ENCODE measurements at regions not wholly inside any gene's neighbourhood (a gene's known extent, or its start where the extent isn't known, plus 50 kb on each side); places are given as distances from the start of the nearest gene placed in this dataset.

GRCh38 chr7:81641873-81642272 is 128.0 kb downstream of the HGF start:
- H3K9ac ChIP-seq (replicated peaks in 1 of 4; ENCODE audit: extremely low read depth in 1 of 4, low read depth in 3 of 4, low read length in 3 of 4), result no peak overlapping the region
- no peaks in the 10 kb centered on the region for H3K79me2 ChIP-seq (ENCODE audit: control insufficient read depth in 1 of 2, insufficient read depth in 2 of 2, low read length in 2 of 2)
- no peak overlapping the region for H4K5ac ChIP-seq (ENCODE audit: insufficient read length, low read depth, low read length)
- H3K14ac ChIP-seq (ENCODE audit: insufficient read length), result no peak overlapping the region
- no peak for TF ChIP-seq BRCA1 (IDR thresholded peaks at IDR 0.05; ENCODE audit: low read depth, low read length)
- TF ChIP-seq SIRT6 (IDR thresholded peaks at IDR 0.05; ENCODE audit: low read length), result no peak
- TF ChIP-seq SUZ12 (IDR thresholded peaks at IDR 0.05; ENCODE audit: low read length), result no peak
- TF ChIP-seq RNF2 (IDR thresholded peaks at IDR 0.05; ENCODE audit: borderline replicate concordance, low read depth, low read length, missing control alignments, poor library complexity, severe bottlenecking), result no peak
- TF ChIP-seq FOSL1 (IDR thresholded peaks at IDR 0.05; ENCODE audit: insufficient read depth, low read depth, low read length), result no peak
- DNase-seq (ENCODE audit: low read depth in 1 of 2, low spot score in 2 of 2) (no peak), FAIRE-seq (no peak)
- no peak overlapping the region for H3K4me2 ChIP-seq (ENCODE audit: insufficient read depth in 1 of 2, low read depth in 2 of 2, low read length in 2 of 2)
- no peak overlapping the region for H2BK5ac ChIP-seq (ENCODE audit: low read depth, low read length)
- WGBS, 2 experiments (ENCODE audit: extremely low coverage in 1 of 2, insufficient coverage in 1 of 2, insufficient read length in 1 of 2, insufficient replicate concordance in 2 of 2, low coverage in 1 of 2, low lambda C conversion rate in 2 of 2, missing lambda C conversion rate in 1 of 2), result 91% methylated on average over 2 of the region's 2 CpGs; no CpG with 5 or more reads in 1 of the 2 experiments
- ChIA-PET POLR2A (ENCODE audit: partially characterized antibody) (interaction anchor here (1.4 kb wide), 1 partner anchor 12 kb away, joined by 3 read pairs; no protein-coding TSS in a partner anchor), CTCF (ENCODE audit: partially characterized antibody) (interaction anchor here (1.1 kb wide), 1 partner anchor 136 kb away, joined by 3 read pairs; no protein-coding TSS in a partner anchor)
- no peak overlapping the region for H2BK15ac ChIP-seq (ENCODE audit: low read length)
- H3K4ac ChIP-seq (replicated peaks; ENCODE audit: insufficient read length, low read depth, low read length), result no peak overlapping the region
- H3K36me3 ChIP-seq (ENCODE audit: control insufficient read depth in 2 of 4, insufficient read depth in 4 of 4, low read length in 3 of 4), result no peaks in the 10 kb centered on the region
- no peaks in the 10 kb centered on the region for H4K20me1 ChIP-seq (replicated peaks in 1 of 2; ENCODE audit: control insufficient read depth in 1 of 2, insufficient read depth in 2 of 2, low read length in 2 of 2)
- no peak overlapping the region for H4K91ac ChIP-seq (replicated peaks; ENCODE audit: insufficient read length, low read length)
- no peak overlapping the region for H3K18ac ChIP-seq (ENCODE audit: extremely low read depth, low read length)
- no peaks in the 10 kb centered on the region for H3K9me3 ChIP-seq (ENCODE audit: insufficient read depth in 2 of 2, low read depth in 1 of 2, low read length in 1 of 2)
- H4K8ac ChIP-seq (ENCODE audit: extremely low read depth, insufficient read depth, low read length), result no peak overlapping the region
- H2BK12ac ChIP-seq (ENCODE audit: low read depth, low read length), result no peak overlapping the region
- H2BK120ac ChIP-seq (replicated peaks; ENCODE audit: low read depth, low read length), result no peak overlapping the region
- H3K79me1 ChIP-seq (ENCODE audit: low read depth, low read length), result no peaks in the 10 kb centered on the region
- H3K23ac ChIP-seq (ENCODE audit: insufficient read length), result no peak overlapping the region
- no peaks in the 10 kb centered on the region for H3K27me3 ChIP-seq (replicated peaks in 1 of 4; ENCODE audit: control insufficient read depth in 3 of 4, extremely low read depth in 1 of 4, insufficient read depth in 3 of 4, low read length in 3 of 4)
- no peaks in the 10 kb centered on the region for H3K4me1 ChIP-seq (replicated peaks in 1 of 4; ENCODE audit: control insufficient read depth in 3 of 4, insufficient read depth in 4 of 4, low read length in 3 of 4)
- H3K4me3 ChIP-seq (ENCODE audit: extremely low read depth in 1 of 4, insufficient read depth in 2 of 4, low read depth in 3 of 4, low read length in 4 of 4), result no peak overlapping the region
- no peak overlapping the region for H2AFZ ChIP-seq (ENCODE audit: low read length)
- no peak overlapping the region for H3K56ac ChIP-seq (replicated peaks; ENCODE audit: insufficient read length, low read depth, low read length)
- no peak overlapping the region for H2BK20ac ChIP-seq (ENCODE audit: low read length)
- no peak overlapping the region for H3K27ac ChIP-seq (ENCODE audit: low read depth, low read length)
- H3K23me2 ChIP-seq (ENCODE audit: low read depth, low read length), result no peaks in the 10 kb centered on the region
- no peak overlapping the region for H2AK5ac ChIP-seq (ENCODE audit: low read depth, low read length)
